ENCODE measurements at regions not wholly inside any gene's neighbourhood (a gene's known extent, or its start where the extent isn't known, plus 50 kb on each side); places are given as distances from the start of the nearest gene placed in this dataset.

DNA sequence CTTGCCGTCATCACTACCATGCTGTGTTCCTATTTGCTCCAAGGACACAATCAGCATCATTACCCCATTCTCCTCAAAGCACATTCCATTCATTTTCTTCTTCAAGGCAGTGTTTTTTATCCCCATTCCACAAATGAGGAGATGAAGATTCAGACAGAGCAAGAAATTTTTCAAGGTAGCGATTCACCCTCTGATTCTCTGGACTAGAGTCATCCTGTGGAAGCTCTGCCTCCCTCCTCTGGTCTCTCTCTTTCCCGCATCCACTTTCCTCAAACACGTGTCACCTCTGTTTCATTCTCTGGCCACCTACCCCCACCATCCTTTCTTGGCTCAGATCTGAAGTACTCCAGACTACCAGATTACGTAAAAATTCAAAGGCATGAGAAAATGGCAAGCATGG lies 297.9 kb downstream of the SOX11 start:
- DNase-seq (ENCODE audit: low spot score): no peak

DNA sequence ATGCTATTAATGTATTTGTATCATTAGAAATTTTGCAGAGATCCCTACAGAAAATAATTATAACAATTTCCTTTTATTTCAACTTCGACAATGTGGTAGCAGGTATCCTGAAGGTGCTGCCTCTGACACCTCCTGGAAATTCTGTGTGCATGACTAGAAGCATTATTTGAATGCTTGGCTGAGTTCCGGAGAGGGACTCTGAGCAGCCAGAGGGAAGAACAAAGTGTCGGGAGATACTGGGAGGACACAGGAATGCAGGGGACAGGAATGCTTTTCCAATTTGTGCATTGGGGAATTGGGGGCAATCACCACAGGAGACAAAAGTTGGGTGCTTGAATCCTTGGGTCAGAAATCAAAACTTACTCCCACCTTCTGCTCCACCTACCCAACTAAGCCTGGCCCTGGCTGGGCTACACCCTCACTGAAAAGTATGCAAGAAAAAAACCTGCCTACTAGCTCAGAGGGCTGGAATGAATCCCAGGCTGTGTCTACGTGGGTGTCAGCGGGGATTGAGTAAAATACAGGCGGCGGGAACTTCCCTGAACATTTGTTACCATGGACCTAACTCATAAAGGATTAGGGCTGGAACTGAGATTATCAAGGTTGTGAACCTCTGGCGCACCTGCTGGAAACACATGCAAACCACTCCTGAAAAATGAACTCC lies 299.3 kb downstream of the SOX11 start:
- no peak for DNase-seq (ENCODE audit: low spot score)

DNA sequence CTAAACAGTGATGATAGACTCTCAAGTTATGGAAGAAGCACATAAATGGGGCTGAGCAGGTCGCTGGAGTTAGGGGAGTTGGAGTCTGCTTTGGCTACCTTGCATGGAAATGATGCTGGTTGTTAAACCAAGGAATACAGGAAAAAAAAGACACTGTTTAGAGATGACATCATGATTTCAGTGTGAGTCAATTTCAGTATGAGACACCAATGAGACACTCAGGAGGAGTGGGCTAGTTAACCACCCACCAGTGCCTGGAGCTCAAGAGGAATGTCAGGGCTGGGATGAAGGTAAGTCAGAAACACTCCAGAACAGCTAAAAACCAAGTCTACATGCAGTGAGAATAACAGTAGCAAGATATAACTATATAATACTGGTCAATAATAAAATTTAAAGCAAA lies 303.6 kb downstream of the SOX11 start:
- DNase-seq (ENCODE audit: low spot score): no peak

DNA sequence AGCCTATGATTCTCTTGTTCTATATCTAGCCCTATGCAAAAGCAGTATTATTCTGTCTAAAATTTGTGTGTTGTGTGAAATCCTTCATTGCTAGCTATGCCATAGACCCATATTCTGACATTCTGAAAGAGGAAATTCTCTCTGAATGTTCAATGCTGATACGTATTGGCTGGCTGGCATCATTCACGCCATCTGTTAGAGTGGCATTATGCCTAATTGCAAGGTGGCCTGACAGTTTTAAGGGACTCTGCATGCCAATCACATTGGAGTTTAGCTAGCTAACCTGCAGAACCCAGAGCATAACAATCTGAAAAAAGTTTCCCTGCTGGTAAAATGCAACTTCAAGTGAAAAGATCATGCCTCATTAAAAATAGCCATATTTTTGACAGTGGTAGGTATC lies 316.0 kb downstream of the SOX11 start:
- DNase-seq (ENCODE audit: low spot score): no peak

DNA sequence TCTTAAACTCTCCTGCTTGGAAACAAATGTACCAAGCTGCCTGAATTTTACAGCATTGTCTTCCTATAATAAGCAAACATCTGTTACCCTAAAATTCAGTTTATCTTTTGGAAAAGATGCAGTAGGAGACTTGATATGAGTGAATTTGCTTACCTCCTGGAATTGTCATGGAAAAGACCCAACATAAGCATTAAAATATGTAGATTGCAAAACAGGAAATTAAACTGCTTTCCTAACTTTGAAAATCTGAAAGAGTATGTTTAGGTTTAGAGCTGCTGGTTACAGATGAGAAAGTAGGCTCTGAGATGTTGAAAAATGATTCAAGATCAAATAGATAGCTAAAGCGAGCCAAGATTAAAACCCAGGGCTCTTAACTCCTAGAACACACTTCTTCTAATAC lies 316.5 kb downstream of the SOX11 start:
- DNase-seq (ENCODE audit: low spot score): no peak

DNA sequence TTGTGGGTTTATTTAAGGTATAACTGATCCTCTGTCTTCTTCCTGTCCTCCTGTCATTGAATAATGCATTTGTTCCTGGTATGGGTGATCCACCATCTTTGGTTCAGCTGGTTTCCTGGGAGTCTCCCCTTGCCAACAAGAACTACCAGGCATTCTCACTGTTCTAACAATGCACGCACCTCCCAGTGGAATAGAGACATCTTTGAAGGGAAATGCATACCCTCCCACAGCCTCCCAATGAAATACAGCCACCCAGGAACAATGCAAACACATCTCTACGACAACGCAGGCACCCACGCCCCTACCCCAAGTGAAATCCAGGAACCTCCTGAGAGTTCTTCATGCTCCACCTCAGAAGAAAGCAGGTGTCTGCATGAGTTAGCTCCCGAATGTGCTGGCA lies 318.0 kb downstream of the SOX11 start:
- no peak for DNase-seq (ENCODE audit: low spot score)

DNA sequence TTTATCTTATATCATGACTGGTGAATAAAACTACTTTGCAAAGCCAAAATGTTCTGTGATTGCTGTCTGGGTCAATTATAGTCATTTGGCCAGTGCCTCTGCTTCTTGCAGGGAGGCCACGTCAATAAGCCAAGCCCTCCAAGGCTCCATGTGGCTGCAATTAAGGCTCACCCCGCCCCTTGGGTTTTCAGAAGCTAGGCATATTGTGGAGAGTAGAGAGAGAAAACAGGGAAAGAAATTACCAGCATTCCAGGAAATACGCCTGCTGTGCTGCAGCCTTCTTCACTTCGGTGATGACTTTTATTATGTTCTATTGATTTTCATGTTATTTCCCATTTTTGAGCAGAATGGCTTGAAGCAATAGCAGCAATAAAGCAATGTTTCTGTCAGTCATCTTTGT lies 319.7 kb downstream of the SOX11 start:
- no peak for DNase-seq (ENCODE audit: low spot score)

DNA sequence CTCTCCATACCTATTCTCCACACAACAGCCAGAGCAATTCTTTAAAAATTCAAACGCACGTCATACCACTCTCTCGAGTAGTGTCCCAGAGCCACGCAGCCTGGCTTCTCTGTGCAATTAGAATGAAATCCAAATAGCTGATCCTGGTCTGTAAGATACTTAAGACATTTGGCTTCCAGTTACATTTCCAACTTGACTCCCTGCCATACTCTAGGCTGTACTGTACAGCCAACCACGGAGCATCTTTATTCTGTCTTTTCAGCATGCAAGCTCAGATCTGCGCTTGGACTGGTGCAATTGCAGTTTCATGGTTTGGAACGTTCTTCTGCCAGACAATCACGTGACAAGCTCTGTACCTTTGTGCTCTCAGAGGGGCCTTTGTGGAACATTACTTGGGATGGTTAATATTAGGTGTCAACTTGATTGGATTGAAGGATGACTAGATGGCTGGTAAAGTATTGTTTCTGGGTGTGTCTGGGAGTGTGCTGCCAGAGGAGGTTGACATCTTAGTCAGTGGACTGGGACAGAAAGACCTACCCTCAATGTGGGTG lies 325.6 kb downstream of the SOX11 start:
- DNase-seq (ENCODE audit: low spot score): no peak

DNA sequence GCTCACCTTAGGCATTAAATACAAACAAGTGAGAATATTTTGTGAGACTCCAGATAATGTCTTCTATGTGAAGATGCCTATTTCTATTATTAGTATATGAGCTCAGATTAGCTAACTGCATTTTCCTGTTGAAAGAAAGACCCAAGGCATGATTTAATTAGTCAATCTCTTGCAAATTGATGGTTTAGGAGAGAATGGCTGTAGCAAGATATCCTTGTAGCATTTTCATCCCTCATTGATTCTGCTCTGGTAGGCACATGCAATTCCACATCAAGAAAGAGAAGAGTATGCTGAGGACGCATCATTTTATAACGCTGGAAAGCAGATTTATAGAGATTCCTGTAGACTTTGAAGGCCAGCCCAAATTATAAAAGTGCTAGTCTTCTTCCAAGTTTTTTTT lies 332.0 kb downstream of the SOX11 start:
- no peak for DNase-seq (ENCODE audit: low spot score)

DNA sequence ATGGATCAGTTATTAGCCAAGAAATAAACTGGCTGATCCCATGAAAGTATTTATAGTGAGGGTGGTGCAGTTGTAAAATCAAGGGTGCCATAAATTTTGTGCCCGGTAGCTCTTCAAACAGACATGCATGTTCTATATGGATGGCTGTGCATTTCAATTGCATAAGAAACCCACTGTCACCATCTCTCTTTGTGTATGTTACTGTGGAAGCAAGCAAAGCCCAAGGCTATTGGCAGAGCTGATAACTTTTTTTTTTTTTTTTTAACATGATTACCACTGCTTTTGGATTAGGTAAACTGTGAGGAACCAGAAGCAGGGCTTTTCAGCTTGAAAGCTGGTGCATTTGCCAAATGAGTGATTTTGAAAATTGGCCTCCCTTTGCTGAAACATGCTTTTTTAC lies 332.6 kb downstream of the SOX11 start:
- no peak for DNase-seq (ENCODE audit: low spot score)

DNA sequence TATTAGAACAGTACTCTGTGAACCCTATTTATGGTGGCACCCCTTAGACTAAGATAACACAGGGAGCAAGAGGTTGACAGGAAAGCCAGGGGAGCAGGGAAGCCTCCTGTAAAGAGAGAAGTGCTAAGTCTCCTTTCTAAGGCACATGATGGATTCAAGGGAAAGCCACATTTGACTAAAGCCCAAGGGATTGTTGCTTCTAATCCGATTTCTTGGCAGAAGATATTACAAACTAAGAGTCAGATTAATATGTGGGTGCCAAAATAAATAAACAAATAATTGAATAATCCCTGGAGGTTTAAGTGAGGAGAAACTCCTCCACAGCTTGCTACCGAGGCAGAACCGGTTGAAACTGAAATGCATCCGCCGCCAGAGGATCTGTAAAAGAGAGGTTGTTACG lies 333.2 kb downstream of the SOX11 start:
- no peak for DNase-seq (ENCODE audit: low spot score)

DNA sequence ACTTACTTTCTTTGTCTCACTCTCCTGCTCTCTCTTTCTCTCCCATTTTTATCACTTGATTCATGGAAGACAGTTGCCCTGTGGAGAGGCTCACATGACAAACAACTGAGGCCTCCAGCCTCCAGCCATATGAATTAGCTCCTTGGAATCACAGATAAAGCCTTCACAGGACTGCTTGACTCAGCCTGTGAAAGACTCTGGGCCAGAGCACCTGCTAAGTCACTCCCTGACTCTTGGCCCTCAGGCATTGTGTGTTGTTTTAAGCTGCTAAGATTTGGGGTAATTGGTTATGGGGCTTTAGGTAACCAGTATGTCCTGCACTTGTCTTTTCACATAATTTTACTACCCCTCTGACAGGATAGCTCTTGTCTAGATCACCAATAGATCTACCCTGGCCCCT lies 334.9 kb downstream of the SOX11 start:
- no peak for DNase-seq (ENCODE audit: low spot score)

DNA sequence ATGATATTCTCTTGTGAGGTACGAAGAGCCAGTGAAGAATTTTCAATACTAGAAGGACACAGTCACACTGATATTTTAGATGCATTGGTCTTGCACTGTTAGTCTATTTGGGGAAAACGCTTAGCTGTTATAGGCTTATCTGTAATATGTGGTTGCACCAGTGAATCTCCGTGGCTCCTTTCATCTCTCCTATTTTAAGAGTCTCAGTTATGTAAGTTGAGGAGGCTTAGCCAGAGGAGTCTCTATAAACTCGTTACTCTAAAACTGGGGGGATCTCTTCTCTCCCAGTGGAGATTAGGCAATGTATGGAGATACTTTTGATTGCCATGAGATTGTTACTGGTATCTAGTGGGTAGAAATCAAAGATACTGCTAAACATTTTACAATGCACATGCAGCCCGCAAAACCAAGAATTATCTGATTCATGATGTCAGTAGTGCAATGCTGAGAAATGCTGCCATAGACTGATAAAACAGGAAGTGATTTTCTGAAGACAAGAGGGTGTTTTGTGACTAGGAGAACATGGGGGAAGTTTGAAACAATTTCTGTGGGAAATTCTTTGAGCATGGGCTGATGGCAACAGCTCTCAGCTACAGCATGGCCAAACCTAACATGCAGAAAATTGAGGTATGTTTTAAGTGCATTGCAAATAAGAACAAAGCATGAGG lies 339.1 kb downstream of the SOX11 start:
- DNase-seq (ENCODE audit: low spot score): no peak

DNA sequence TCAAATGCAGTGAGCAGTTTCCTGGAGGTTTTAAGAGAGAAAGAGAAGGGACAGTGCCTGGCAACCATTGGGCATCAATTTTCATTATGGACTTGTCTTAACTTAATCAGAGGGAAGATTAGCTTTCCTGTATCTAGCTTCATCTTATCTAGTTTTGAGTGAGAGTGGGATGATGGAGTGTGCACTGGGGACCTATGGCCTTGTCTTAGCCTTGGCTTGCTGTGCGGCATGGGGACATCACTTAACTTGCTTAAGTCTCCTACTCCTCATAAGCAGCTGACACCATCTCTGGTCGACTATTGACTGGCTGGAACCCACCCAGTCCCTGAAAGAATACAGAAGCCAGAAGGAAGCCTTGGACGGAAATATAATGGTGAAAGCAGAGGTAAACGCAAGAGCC lies 344.0 kb downstream of the SOX11 start:
- no peak for DNase-seq (ENCODE audit: low spot score)

DNA sequence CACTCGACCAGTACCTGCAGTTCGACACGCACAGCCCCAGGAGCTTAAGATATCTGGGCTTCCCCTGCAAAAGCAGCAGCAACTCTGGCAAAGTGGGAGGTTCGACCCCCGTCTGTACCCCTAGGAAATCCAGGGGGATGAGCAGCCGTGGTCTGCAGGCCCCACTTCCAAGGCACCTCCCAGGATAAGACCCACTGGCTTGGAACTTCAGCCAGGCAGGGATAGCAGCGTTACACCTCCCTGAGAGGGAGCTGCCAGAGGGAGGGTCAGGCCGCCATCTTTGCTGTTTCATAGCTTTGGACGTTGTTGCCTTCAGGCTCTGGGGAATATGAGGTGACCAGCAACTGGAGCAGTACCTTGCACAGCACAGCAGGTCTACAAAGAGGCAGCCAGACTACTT lies 351.1 kb downstream of the SOX11 start:
- no peak for DNase-seq (ENCODE audit: low spot score)

DNA sequence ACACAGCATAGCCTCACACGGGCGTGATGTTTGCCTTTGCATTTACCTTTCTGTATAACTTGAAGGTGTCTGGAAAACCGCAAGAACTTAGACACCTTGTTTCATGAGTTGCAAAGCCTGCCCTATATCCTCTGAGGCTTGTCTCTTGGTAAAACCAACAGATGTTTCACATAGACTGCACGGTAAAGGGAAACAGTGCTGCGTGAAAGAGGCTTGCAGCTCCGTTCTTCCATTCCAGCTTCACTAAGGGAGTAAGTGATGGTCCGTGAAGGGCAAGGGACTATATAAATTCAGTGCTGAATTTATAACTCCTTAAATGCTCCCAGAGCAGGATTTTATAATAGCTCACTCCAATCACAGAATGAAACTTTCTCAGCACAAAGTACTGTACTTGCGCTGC lies 360.5 kb downstream of the SOX11 start:
- no peak for DNase-seq (ENCODE audit: low spot score)

DNA sequence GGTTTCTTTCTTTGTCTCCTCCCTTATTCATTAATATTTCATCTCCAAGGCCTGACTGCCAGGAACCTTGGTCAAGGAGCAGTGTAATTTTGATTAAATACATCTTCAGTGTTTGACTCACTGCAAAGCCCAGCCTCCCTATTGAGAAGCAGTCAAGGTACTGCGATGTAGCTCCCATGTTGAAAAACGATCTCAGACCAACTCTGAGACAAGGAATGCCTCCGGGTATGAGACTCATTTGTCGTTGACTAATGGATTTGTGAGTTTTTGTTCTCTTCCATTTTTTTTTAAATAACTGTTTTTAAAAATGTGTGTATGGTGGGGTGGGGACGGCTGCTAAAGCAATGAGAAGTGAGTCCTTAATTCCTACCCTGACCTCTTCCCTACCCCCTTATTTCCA lies 361.6 kb downstream of the SOX11 start:
- no peak for DNase-seq (ENCODE audit: low spot score)

DNA sequence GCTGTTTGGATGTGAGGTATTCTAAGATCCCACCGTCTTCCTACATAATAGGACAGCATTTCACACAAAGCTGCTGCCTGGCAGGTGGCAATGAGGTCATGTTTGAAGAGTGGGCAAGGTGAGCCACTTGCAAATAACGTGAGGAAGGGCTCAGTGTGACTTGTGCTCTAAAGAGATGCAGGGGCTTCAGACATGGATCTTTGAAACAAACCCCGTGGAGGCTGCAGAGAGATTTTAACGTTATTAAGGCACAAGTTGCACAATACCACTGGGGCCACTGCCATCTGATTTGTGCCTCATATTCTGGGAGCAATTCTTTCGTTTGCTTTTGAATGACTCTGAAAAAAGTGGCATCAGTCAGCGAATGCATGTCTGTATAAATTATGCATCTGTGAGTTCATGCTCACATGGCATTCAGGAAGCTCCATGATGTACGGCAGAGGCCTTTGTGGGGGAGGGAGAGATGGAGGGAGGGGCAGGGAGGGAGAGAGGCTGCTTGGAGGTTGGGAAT lies 362.0 kb downstream of the SOX11 start:
- DNase-seq (ENCODE audit: low spot score): no peak

DNA sequence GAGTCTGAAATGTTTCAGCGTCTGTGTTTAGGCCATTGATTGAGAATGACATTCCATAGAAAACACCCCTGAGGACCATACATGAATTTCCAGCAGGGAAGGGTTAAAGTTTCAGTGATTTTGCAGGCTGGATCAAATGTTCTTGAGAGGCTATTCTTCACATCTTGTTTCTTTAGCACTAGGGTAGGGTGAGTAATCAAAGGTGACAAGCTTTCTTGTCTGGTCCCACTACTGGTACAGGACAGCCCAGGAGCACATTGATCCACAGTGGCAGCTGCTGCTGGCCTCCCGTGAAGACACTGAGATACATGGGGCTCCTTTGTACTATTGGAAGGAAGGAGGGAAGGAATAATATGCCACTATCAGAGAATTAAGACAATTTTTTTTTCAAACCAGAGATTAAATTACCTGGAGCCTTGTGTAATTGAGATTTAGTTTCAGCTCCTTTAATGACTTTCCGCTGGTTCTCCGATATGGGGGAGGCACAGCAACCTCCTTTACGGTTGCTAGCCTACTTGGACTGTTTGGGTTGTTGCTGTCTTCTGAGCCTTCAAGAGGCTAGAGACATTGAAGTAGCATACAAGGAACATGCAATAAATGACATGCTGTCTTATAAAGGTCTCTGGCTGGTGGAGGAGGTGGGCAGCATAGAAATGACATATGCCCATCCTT lies 368.9 kb downstream of the SOX11 start:
- DNase-seq (ENCODE audit: low spot score): no peak

DNA sequence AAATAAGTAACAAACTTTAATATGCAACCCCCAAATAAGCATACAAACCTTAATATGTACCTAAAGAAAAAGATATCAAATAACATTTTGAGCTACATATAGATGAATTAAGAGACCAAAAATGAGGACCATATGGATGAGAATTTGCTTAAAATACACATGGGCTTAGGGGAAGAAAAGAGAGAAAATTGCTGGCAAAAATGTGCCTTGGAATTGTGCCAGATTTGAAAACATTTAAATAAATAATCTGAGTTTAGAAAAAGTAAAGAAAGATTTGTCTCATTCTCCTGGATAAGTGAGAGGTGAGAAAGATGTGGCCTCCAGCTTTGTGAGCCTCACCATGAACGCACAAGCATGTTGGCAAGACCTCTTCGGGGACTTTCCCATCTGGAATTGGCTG lies 372.6 kb downstream of the SOX11 start:
- no peak for DNase-seq (ENCODE audit: low spot score)

DNA sequence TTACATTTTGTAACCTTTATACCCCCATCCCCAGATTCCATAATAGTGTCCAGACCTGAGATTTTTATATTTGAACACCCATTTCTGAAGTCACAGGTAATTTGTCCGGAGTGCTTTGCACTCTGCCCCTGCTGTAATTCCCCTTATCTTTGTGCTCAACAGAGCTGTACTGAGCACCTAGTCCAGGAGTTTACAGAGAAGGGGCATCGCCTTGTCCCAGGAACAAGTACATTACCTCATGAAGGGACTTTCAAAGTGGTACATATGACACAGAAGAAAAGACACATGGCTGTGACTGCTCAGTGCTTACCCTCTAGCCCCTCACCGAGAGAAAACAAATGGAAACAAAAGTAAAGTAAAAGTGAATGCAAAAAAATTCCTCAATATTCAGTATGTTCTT lies 373.5 kb downstream of the SOX11 start:
- no peak for DNase-seq (ENCODE audit: low spot score)

DNA sequence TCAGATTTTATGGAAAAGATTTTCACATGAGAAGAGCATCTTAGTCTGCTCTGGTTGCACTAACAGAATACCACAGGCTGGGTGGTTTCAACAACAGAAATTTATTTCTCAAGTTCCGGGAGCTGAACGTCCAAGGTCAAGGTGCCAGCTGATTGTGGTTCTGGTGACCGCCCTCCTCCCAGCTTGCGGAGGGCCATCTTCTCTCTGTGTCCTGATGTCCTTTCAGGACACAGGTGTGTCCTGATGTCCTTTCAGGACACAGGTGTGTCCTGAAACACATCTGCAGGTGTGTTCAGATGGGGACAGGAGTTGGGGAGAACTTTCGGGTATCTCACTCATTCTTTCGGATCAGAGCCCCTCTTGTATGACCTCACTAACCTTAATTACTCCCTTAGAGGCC lies 374.9 kb downstream of the SOX11 start:
- no peak for DNase-seq (ENCODE audit: low spot score)

DNA sequence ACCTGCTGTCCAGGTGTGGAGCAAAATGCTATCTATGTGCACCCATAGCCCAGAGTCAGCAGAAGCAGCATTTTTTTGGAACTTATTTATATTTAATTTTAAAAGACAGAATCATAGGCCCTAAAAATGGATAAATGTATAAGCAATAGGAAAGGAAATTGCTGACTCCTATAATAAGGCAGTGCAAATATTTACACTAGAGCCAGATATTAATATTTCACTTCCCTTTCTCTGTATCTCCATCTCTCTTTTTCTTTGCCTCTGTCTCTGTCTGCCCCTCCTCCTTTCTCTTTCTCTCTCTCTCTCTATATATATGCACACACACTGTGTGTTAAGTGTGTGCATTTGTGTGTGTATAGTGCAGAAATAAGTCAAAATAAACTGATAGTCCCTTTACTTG lies 375.6 kb downstream of the SOX11 start:
- no peak for DNase-seq (ENCODE audit: low spot score)
